Astrocyte (in vitro differentiated cells and primary cell): ENCODE measurements at regions not wholly inside any gene's neighbourhood (a gene's known extent, or its start where the extent isn't known, plus 50 kb on each side); places are given as distances from the start of the nearest gene placed in this dataset.

Experiments
- DNase-seq: peaks from one replicate; pipeline ENCODE4 v3.0.0-alpha.2; 2010; ENCODE audit warnings: low read depth
- FAIRE-seq: peaks from 2 replicates; lab custom pipeline; 2011; peaks lifted over from hg19 to GRCh38; lab: Jason Lieb, UNC
- H2AFZ ChIP-seq: 2 replicates; pipeline ENCODE4 v1.6.0; 2012; ENCODE audit warnings: low read depth, low read length, inconsistent platforms
- H3K27ac ChIP-seq: 2 replicates; pipeline ENCODE4 v1.5.1; 2011; ENCODE audit warnings: low read depth, low read length, inconsistent platforms
- H3K27me3 ChIP-seq: 2 replicates; pipeline ENCODE4 v1.6.0; 2011; ENCODE audit warnings: low read length, inconsistent platforms; ENCODE audit not compliant: insufficient read depth
- H3K36me3 ChIP-seq: 2 replicates; pipeline ENCODE4 v1.5.1; 2011; ENCODE audit warnings: low read length, inconsistent platforms; ENCODE audit not compliant: insufficient read depth
- H3K4me1 ChIP-seq: 2 replicates; pipeline ENCODE4 v1.5.1; 2011; ENCODE audit warnings: low read length, inconsistent platforms; ENCODE audit not compliant: insufficient read depth
- H3K4me2 ChIP-seq: 2 replicates; pipeline ENCODE4 v1.6.0; 2012; ENCODE audit warnings: low read length, inconsistent platforms
- H3K4me3 ChIP-seq: 2 replicates; pipeline ENCODE4 v1.5.1; 2011; ENCODE audit warnings: low read depth, mild to moderate bottlenecking, low read length, inconsistent platforms; ENCODE audit not compliant: insufficient read depth
- H3K79me2 ChIP-seq: 2 replicates; pipeline ENCODE4 v1.6.0; 2012; ENCODE audit warnings: mild to moderate bottlenecking, low read length, inconsistent platforms; ENCODE audit not compliant: insufficient read depth
- H3K9ac ChIP-seq: 2 replicates; pipeline ENCODE4 v1.6.0; 2012; ENCODE audit warnings: mild to moderate bottlenecking, low read length, inconsistent platforms
- H3K9me3 ChIP-seq: 2 replicates; pipeline ENCODE4 v1.5.1; 2012; ENCODE audit warnings: low read depth, mild to moderate bottlenecking, low read length, inconsistent platforms; ENCODE audit not compliant: insufficient read depth
- H4K20me1 ChIP-seq: 2 replicates; pipeline ENCODE4 v1.6.0; 2012; ENCODE audit warnings: low read length, inconsistent platforms; ENCODE audit not compliant: insufficient read depth
- H3K27ac Mint-ChIP-seq: one replicate; pipeline ENCODE4 v1.8.0; 2021; ENCODE audit warnings: mild to moderate bottlenecking, mixed read lengths; ENCODE audit not compliant: unreplicated experiment
- H3K27me3 Mint-ChIP-seq: one replicate; pipeline ENCODE4 v1.8.0; 2021; ENCODE audit warnings: low read depth, mixed read lengths; ENCODE audit not compliant: unreplicated experiment
- H3K36me3 Mint-ChIP-seq: one replicate; pipeline ENCODE4 v1.8.0; 2021; ENCODE audit warnings: low read depth, mixed read lengths; ENCODE audit not compliant: unreplicated experiment
- H3K4me1 Mint-ChIP-seq: one replicate; pipeline ENCODE4 v1.8.0; 2021; ENCODE audit warnings: low read depth, mixed read lengths; ENCODE audit not compliant: unreplicated experiment
- H3K4me3 Mint-ChIP-seq: one replicate; pipeline ENCODE4 v1.8.0; 2021; ENCODE audit warnings: mild to moderate bottlenecking, moderate library complexity, mixed read lengths; ENCODE audit not compliant: unreplicated experiment
- H3K9me3 Mint-ChIP-seq: one replicate; pipeline ENCODE4 v1.8.0; 2021; ENCODE audit warnings: mild to moderate bottlenecking, mixed read lengths; ENCODE audit not compliant: unreplicated experiment
- CTCF ChIP-seq: IDR thresholded peaks from 2 replicates; pipeline ENCODE4 v1.5.1; 2011; ENCODE audit warnings: low read depth, mild to moderate bottlenecking, inconsistent platforms, low read length, moderate library complexity; ENCODE audit not compliant: insufficient read depth
- EZH2 ChIP-seq: IDR thresholded peaks from 2 replicates; pipeline ENCODE4 v1.6.1; 2012; ENCODE audit warnings: mild to moderate bottlenecking, low read length, inconsistent platforms; ENCODE audit not compliant: insufficient read depth

- Mint-ChIP-seq H3K4me3 (no peak overlapping the region), H3K9me3 (no peaks in the 10 kb centered on the region), H3K4me1 (no peaks in the 10 kb centered on the region), H3K27ac (no peak overlapping the region), H3K36me3 (no peaks in the 10 kb centered on the region), H3K27me3 (no peaks in the 10 kb centered on the region)
- Histone ChIP-seq H3K36me3 (no peaks in the 10 kb centered on the region), H3K79me2 (no peaks in the 10 kb centered on the region), H3K4me2 (no peak overlapping the region), H3K9ac (no peak overlapping the region), H2AFZ (peak overlapping the region; percentile 24), H3K27ac (no peak overlapping the region), H4K20me1 (no peaks in the 10 kb centered on the region), H3K4me1 (no peaks in the 10 kb centered on the region), H3K4me3 (no peak overlapping the region), H3K27me3 (no peaks in the 10 kb centered on the region), H3K9me3 (no peaks in the 10 kb centered on the region)
- no peak for TF ChIP-seq EZH2
- no peak for TF ChIP-seq CTCF
- no peak for FAIRE-seq
- no peak for DNase-seq
These were observed 1026.1 kb upstream of the MIR17HG start for GRCh38 chr13:90321281-90321931.

- Histone ChIP-seq H4K20me1 (no peaks in the 10 kb centered on the region), H3K4me3 (no peak overlapping the region), H2AFZ (no peak overlapping the region), H3K27ac (no peak overlapping the region), H3K4me1 (no peaks in the 10 kb centered on the region), H3K36me3 (no peaks in the 10 kb centered on the region), H3K9me3 (no peaks in the 10 kb centered on the region), H3K79me2 (no peaks in the 10 kb centered on the region), H3K4me2 (no peak overlapping the region), H3K27me3 (no peaks in the 10 kb centered on the region), H3K9ac (no peak overlapping the region)
- Mint-ChIP-seq H3K4me3 (no peak overlapping the region), H3K9me3 (no peaks in the 10 kb centered on the region), H3K27ac (no peak overlapping the region), H3K4me1 (no peaks in the 10 kb centered on the region), H3K36me3 (no peaks in the 10 kb centered on the region), H3K27me3 (no peaks in the 10 kb centered on the region)
- TF ChIP-seq EZH2, result no peak
- no peak for TF ChIP-seq CTCF
- FAIRE-seq (no peak), DNase-seq (no peak)
These were observed 1017.8 kb upstream of the MIR17HG start for GRCh38 chr13:90329641-90330040.

- H3K9me3 Mint-ChIP-seq, result no peaks in the 10 kb centered on the region
- no peaks in the 10 kb centered on the region for H3K36me3 Mint-ChIP-seq
These were observed 1015.5 kb upstream of the MIR17HG start for GRCh38 chr13:90331974-90332373.

More at GRCh38 chr13:90331974-90332373, 1015.5 kb upstream of the MIR17HG start:
- DNase-seq (no peak), FAIRE-seq (no peak)
- Histone ChIP-seq H3K79me2 (no peaks in the 10 kb centered on the region), H3K4me1 (no peaks in the 10 kb centered on the region), H3K4me3 (no peak overlapping the region), H3K27ac (no peak overlapping the region), H3K27me3 (no peaks in the 10 kb centered on the region), H4K20me1 (no peaks in the 10 kb centered on the region), H3K36me3 (no peaks in the 10 kb centered on the region), H3K9ac (no peak overlapping the region), H3K4me2 (no peak overlapping the region), H3K9me3 (no peaks in the 10 kb centered on the region), H2AFZ (no peak overlapping the region)
- H3K27me3 Mint-ChIP-seq, result no peaks in the 10 kb centered on the region
- H3K4me1 Mint-ChIP-seq, result no peaks in the 10 kb centered on the region
- TF ChIP-seq EZH2 (no peak), CTCF (no peak)
- no peak overlapping the region for H3K4me3 Mint-ChIP-seq
- no peak overlapping the region for H3K27ac Mint-ChIP-seq
